HL-60 (cell line): ENCODE measurements at regions not wholly inside any gene's neighbourhood (a gene's known extent, or its start where the extent isn't known, plus 50 kb on each side); places are given as distances from the start of the nearest gene placed in this dataset.

Source experiments
- DNase-seq, 2 experiments: peaks; one replicate each; pipeline ENCODE4 v3.0.0-alpha.2; 2010 to 2020; ENCODE audit warnings: low read depth in 1 of 2, low spot score in 1 of 2
- H3K27ac ChIP-seq: fragments of 250-450 bp; sonication (Bioruptor Pico); replicated peaks from 2 replicates; pipeline ENCODE4 v1.5.1; 2020; ENCODE audit warnings: mild to moderate bottlenecking, moderate library complexity
- H3K27me3 ChIP-seq: fragments of 250-450 bp; sonication (Bioruptor Pico); 2 replicates; pipeline ENCODE4 v1.5.1; 2021; ENCODE audit warnings: mild to moderate bottlenecking, moderate library complexity; ENCODE audit not compliant: insufficient read depth, poor library complexity, severe bottlenecking
- H3K4me3 ChIP-seq: replicated peaks from 2 replicates; pipeline ENCODE4 v1.5.1; 2011; ENCODE audit warnings: mild to moderate bottlenecking, control low read depth, low read length; ENCODE audit not compliant: insufficient read depth
- GABPA ChIP-seq: IDR thresholded peaks from 2 replicates; pipeline ENCODE4 v1.6.1; 2012; ENCODE audit warnings: low read depth
- POLR2AphosphoS5 ChIP-seq: IDR thresholded peaks from 2 replicates; pipeline ENCODE4 v1.6.1; 2012; ENCODE audit warnings: low read depth
- REST ChIP-seq: IDR thresholded peaks from 2 replicates; pipeline ENCODE4 v1.6.1; 2012; ENCODE audit warnings: low read depth; ENCODE audit not compliant: insufficient replicate concordance
- SPI1 ChIP-seq: IDR thresholded peaks from 2 replicates; pipeline ENCODE4 v1.6.1; 2012; ENCODE audit warnings: low read depth, mild to moderate bottlenecking, borderline replicate concordance
- TF ChIP-seq, protein P1 (sequence below): IDR thresholded peaks from one replicate; pipeline ENCODE4 v1.5.1; 2011; ENCODE audit warnings: low read length, control low read depth, inconsistent platforms; ENCODE audit not compliant: insufficient read depth

DNA sequence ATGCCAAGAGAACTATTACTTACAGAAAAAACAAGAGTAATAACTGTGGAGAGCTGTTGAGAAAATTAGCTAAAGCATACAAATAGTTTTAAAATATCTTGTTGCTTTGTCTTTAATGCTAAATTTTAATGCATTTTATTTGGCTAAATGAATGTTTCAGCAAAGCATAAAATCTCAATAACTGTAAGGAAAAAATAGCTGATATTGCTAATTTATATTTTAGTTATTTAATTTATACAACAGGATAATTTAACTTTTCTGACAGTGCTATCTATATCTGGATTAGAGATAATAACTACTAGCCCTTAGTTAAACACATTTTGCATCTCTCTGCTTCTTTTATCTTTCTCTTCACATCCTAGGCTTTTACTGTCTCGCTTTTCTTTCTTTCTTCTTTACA, 1014.9 kb upstream of the COX7C start:
- Histone ChIP-seq H3K27ac (no peak overlapping the region), H3K27me3 (no peaks in the 10 kb centered on the region), H3K4me3 (no peak overlapping the region)
- DNase-seq, result no peak
- TF ChIP-seq POLR2AphosphoS5 (no peak), SPI1 (no peak), REST (no peak), GABPA (no peak)
- TF ChIP-seq, protein P1, sequence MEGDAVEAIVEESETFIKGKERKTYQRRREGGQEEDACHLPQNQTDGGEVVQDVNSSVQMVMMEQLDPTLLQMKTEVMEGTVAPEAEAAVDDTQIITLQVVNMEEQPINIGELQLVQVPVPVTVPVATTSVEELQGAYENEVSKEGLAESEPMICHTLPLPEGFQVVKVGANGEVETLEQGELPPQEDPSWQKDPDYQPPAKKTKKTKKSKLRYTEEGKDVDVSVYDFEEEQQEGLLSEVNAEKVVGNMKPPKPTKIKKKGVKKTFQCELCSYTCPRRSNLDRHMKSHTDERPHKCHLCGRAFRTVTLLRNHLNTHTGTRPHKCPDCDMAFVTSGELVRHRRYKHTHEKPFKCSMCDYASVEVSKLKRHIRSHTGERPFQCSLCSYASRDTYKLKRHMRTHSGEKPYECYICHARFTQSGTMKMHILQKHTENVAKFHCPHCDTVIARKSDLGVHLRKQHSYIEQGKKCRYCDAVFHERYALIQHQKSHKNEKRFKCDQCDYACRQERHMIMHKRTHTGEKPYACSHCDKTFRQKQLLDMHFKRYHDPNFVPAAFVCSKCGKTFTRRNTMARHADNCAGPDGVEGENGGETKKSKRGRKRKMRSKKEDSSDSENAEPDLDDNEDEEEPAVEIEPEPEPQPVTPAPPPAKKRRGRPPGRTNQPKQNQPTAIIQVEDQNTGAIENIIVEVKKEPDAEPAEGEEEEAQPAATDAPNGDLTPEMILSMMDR, result no peak

- Histone ChIP-seq H3K27ac (no peak overlapping the region), H3K27me3 (no peaks in the 10 kb centered on the region), H3K4me3 (no peak overlapping the region)
- DNase-seq, result no peak
- TF ChIP-seq REST (no peak), GABPA (no peak), POLR2AphosphoS5 (no peak), SPI1 (no peak)
- TF ChIP-seq, protein P1, result no peak
Observed at GRCh38 chr5:85604378-85604777, 1013.4 kb upstream of the COX7C start.

- TF ChIP-seq SPI1, result no peak
- TF ChIP-seq REST, result no peak
- TF ChIP-seq, protein P1, result no peak
- no peak for TF ChIP-seq POLR2AphosphoS5
- TF ChIP-seq GABPA, result no peak
- no peak overlapping the region for H3K27ac ChIP-seq
- no peak overlapping the region for H3K4me3 ChIP-seq
- H3K27me3 ChIP-seq, result no peaks in the 10 kb centered on the region
- DNase-seq, result no peak
Observed at GRCh38 chr5:85604786-85605185, 1013.0 kb upstream of the COX7C start.
